OCI-LY3 (cell line): ENCODE measurements at regions not wholly inside any gene's neighbourhood (a gene's known extent, or its start where the extent isn't known, plus 50 kb on each side); places are given as distances from the start of the nearest gene placed in this dataset.

Experiments used
- H2AFZ ChIP-seq: fragments of 200-600, 300-600 bp; shearing (Covaris generic); 2 replicates; pipeline ENCODE4 v1.6.0; 2014; ENCODE audit warnings: antibody characterized with exemption, low read depth, low read length
- H3K27ac ChIP-seq: fragments of 200-600, 300-600 bp; sonication (generic); 2 replicates; pipeline ENCODE4 v1.5.1; 2014; ENCODE audit warnings: mild to moderate bottlenecking, low read length, moderate library complexity, mixed read lengths
- H3K27me3 ChIP-seq: fragments of 200-600, 300-600 bp; sonication (generic); 2 replicates; pipeline ENCODE4 v1.6.1; 2014; ENCODE audit warnings: low read depth, low read length, mixed read lengths
- H3K36me3 ChIP-seq: fragments of 200-600, 300-600 bp; sonication (generic); replicated peaks from 2 replicates; pipeline ENCODE3; 2014; ENCODE audit warnings: low read depth, low read length, mixed read lengths
- H3K4me1 ChIP-seq: fragments of 300-600, 200-600 bp; sonication (generic); 2 replicates; pipeline ENCODE4 v1.6.1; 2014; ENCODE audit warnings: low read length, mixed read lengths
- H3K4me2 ChIP-seq: fragments of 200-600, 300-600 bp; sonication (generic); 2 replicates; pipeline ENCODE4 v1.6.1; 2014; ENCODE audit warnings: low read length, mixed read lengths
- H3K4me3 ChIP-seq: fragments of 300-600, 200-600 bp; sonication (generic); 2 replicates; pipeline ENCODE4 v1.5.1; 2014; ENCODE audit warnings: antibody characterized with exemption, mild to moderate bottlenecking, low read length, moderate library complexity
- H3K79me2 ChIP-seq: fragments of 300-600, 200-600 bp; shearing (Covaris generic); 2 replicates; pipeline ENCODE4 v1.6.1; 2014; ENCODE audit warnings: mild to moderate bottlenecking, low read length, mixed read lengths
- H3K9ac ChIP-seq: fragments of 300-600, 200-600 bp; shearing (Covaris generic); 2 replicates; pipeline ENCODE4 v1.6.0; 2014; ENCODE audit warnings: mild to moderate bottlenecking, low read length, moderate library complexity
- H3K9me3 ChIP-seq: fragments of 200-600, 300-600 bp; shearing (Covaris generic); 2 replicates; pipeline ENCODE4 v1.6.1; 2014; ENCODE audit warnings: low read length, mixed read lengths; ENCODE audit not compliant: insufficient read depth
- H4K20me1 ChIP-seq: fragments of 200-600, 300-600 bp; sonication (generic); 2 replicates; pipeline ENCODE4 v1.6.1; 2016; ENCODE audit warnings: low read length, mixed read lengths; ENCODE audit not compliant: insufficient read depth
- EZH2phosphoT487 ChIP-seq: fragments of 200-600 bp; shearing (Covaris generic); IDR thresholded peaks from 2 replicates; pipeline ENCODE4 v1.6.1; 2018; ENCODE audit warnings: antibody characterized with exemption, mixed run types, low read depth
- TF ChIP-seq, protein P1 (sequence below): fragments of 200-600, 300-600 bp; sonication (generic); IDR thresholded peaks from 2 replicates; pipeline ENCODE4 v1.5.1; 2014; ENCODE audit warnings: antibody characterized with exemption, low read length, low read depth

DNA sequence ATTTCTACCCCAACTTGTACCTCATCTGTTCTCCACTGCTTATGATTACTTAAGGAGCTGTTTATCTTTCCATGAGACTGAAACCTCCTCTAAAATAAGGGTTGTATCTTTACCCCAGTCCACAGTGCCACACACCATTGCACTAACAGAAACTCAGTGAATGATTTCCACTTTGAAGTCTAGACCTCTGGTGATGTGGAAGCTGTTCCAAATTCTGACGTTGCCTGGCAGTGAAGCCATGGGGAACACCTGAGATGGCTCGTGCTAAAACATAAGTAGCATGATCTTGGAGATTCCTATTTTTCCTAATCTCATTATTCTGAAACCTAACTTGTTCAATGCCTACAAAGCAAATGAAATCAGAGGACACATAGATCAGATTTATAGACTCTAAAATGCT is 583.2 kb downstream of the EBF1 start:
- TF ChIP-seq, protein P1, sequence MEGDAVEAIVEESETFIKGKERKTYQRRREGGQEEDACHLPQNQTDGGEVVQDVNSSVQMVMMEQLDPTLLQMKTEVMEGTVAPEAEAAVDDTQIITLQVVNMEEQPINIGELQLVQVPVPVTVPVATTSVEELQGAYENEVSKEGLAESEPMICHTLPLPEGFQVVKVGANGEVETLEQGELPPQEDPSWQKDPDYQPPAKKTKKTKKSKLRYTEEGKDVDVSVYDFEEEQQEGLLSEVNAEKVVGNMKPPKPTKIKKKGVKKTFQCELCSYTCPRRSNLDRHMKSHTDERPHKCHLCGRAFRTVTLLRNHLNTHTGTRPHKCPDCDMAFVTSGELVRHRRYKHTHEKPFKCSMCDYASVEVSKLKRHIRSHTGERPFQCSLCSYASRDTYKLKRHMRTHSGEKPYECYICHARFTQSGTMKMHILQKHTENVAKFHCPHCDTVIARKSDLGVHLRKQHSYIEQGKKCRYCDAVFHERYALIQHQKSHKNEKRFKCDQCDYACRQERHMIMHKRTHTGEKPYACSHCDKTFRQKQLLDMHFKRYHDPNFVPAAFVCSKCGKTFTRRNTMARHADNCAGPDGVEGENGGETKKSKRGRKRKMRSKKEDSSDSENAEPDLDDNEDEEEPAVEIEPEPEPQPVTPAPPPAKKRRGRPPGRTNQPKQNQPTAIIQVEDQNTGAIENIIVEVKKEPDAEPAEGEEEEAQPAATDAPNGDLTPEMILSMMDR, result no peak
- TF ChIP-seq EZH2phosphoT487, result no peak
- peaks cover 9% of the 10 kb centered on the region for H3K4me1 ChIP-seq
- H3K4me3 ChIP-seq, result no peak overlapping the region
- H2AFZ ChIP-seq, result no peak overlapping the region
- no peaks in the 10 kb centered on the region for H3K9me3 ChIP-seq
- no peak overlapping the region for H3K4me2 ChIP-seq
- no peaks in the 10 kb centered on the region for H3K36me3 ChIP-seq
- H3K9ac ChIP-seq, result no peak overlapping the region
- no peaks in the 10 kb centered on the region for H3K79me2 ChIP-seq
- no peaks in the 10 kb centered on the region for H3K27me3 ChIP-seq
- no peaks in the 10 kb centered on the region for H4K20me1 ChIP-seq
- no peak overlapping the region for H3K27ac ChIP-seq

DNA sequence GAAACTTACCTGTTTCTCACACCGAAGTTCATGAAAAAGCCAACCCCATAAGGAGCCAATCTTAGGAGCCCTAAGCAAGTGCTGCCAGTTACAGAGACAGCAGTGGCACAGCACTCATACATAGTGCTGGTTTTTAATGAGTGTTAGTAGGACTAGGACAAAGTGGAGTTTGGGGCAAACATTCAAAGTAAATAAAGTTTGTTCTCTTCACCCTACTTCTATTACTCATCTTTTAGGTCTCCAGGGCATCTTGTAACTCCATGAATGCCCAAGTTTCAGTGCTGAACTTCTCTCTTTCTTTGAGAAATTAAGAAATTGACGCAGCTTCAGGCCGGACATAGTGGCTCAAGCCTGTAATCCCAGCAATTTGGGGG is 584.7 kb downstream of the EBF1 start:
- H3K27ac ChIP-seq, result no peak overlapping the region

DNA sequence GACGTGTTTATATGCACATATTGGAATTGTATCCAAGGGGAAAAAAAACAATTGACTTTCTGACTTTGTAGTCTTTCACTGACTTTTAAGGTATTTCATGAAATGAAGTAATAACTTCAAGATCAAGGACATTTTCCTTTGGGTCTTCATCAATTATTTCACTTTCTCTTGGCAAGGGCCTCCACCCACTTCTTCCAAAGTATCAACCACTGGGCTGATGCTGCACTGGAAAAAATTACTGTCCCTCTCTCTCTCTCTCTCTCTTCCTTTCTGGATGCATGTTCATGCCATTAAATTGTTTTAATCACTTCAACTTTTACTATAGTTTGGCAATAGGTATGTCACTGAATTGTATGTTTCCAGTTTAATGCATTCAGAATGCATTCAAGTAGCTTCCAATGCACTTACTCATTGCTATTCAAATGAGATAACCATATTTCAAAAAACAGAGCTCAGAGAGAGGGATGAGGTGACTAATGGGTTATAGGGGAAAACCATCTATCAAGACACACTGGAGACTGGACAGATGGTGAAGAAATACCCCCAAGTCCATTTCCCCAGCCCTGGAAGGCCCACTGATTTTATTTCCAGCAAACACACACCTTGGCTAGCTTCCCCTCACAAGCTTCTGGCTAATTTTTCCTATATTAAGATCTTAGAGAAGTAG is 585.3 kb downstream of the EBF1 start:
- Histone ChIP-seq H3K27ac (no peak overlapping the region), H3K4me2 (no peak overlapping the region), H3K4me1 (peaks cover 9% of the 10 kb centered on the region), H3K36me3 (no peaks in the 10 kb centered on the region), H3K9me3 (no peaks in the 10 kb centered on the region), H3K4me3 (no peak overlapping the region), H3K27me3 (no peaks in the 10 kb centered on the region), H2AFZ (no peak overlapping the region), H3K9ac (no peak overlapping the region), H4K20me1 (no peaks in the 10 kb centered on the region), H3K79me2 (no peaks in the 10 kb centered on the region)
- no peak for TF ChIP-seq EZH2phosphoT487
- TF ChIP-seq, protein P1, result no peak

More for the DNA sequence above, 584.7 kb downstream of the EBF1 start:
- Histone ChIP-seq H2AFZ (no peak overlapping the region), H4K20me1 (no peaks in the 10 kb centered on the region), H3K4me3 (no peak overlapping the region), H3K36me3 (no peaks in the 10 kb centered on the region), H3K4me1 (peaks cover 9% of the 10 kb centered on the region), H3K9me3 (no peaks in the 10 kb centered on the region), H3K79me2 (no peaks in the 10 kb centered on the region), H3K4me2 (no peak overlapping the region), H3K27me3 (no peaks in the 10 kb centered on the region), H3K9ac (no peak overlapping the region)
- TF ChIP-seq, protein P1, result no peak
- no peak for TF ChIP-seq EZH2phosphoT487

DNA sequence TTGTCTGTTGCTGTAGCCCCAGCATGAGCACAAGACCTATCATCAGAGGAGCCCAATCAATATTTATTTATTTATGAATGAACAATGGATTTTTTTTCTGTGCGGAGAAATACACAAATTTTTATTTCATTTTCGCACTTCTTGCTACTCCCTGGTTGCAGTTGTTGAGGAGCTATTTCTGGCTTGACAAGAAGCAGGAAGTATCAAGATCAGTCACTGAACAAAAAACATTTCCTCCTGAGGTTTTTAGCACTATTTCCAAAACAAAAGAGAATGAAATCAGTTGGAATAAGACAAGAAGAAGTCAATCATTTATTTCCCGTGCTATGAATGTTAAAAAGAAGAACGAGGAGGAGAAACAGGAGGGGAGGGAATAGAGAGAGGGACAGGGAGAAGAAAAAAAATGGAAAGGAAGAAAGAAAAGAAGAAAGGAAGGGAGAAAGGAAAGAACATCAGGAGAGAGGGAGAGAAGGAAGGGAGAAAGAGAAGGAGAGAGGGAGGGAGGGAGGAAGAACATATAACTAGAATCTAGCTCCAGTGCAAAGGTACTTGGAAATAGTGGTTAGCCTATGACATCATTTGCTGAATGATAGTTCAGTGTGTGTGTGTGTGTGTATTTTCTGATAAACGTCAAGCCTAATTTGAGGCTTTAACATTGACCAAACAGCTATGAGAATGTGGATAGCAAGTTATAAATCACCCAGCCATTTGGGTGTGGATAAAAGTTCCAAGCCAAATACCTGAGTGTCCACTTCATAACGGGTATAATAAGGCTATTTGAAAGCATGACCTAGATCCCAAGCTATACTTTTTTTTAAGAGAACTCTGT is 586.0 kb downstream of the EBF1 start:
- Histone ChIP-seq H3K4me3 (no peak overlapping the region), H4K20me1 (no peaks in the 10 kb centered on the region), H3K9me3 (no peaks in the 10 kb centered on the region), H3K27me3 (no peaks in the 10 kb centered on the region), H3K36me3 (no peaks in the 10 kb centered on the region), H2AFZ (no peak overlapping the region), H3K79me2 (no peaks in the 10 kb centered on the region), H3K4me1 (peaks cover 9% of the 10 kb centered on the region), H3K9ac (no peak overlapping the region), H3K27ac (no peak overlapping the region), H3K4me2 (peak overlapping the region; percentile 9; the same call in 1 of the 2 replicates)
- TF ChIP-seq, protein P1, result no peak
- TF ChIP-seq EZH2phosphoT487, result no peak
